Keratinocyte (primary cell): ENCODE measurements at regions not wholly inside any gene's neighbourhood (a gene's known extent, or its start where the extent isn't known, plus 50 kb on each side); places are given as distances from the start of the nearest gene placed in this dataset.

Experiments
- DNase-seq: peaks from one replicate; pipeline ENCODE4 v3.0.0-alpha.2; 2011; ENCODE audit warnings: low read depth, missing footprints, low spot score
- FAIRE-seq: peaks from 2 replicates; lab custom pipeline; 2011; peaks lifted over from hg19 to GRCh38; lab: Jason Lieb, UNC
- H2AFZ ChIP-seq: 2 replicates; pipeline ENCODE4 v1.6.0; 2012; ENCODE audit warnings: low read length, control low read depth, inconsistent platforms; ENCODE audit not compliant: control insufficient read depth
- H3K27ac ChIP-seq: 2 replicates; pipeline ENCODE4 v1.5.1; 2011; ENCODE audit warnings: low read length; ENCODE audit not compliant: control insufficient read depth, insufficient read depth
- H3K27me3 ChIP-seq: 3 replicates; pipeline ENCODE4 v1.6.0; 2011; ENCODE audit warnings: low read length; ENCODE audit not compliant: control insufficient read depth, insufficient read depth; ENCODE audit errors: extremely low read depth
- H3K36me3 ChIP-seq, 2 experiments: 2 replicates in 1 of 2; 3 replicates in 1 of 2; pipeline ENCODE4 v1.5.1; 2011; ENCODE audit warnings: low read length in 2 of 2, mild to moderate bottlenecking in 1 of 2; ENCODE audit not compliant: control insufficient read depth in 2 of 2, insufficient read depth in 2 of 2; ENCODE audit errors: extremely low read depth in 1 of 2
- H3K4me1 ChIP-seq: 3 replicates; pipeline ENCODE4 v1.5.1; 2011; ENCODE audit warnings: low read length; ENCODE audit not compliant: control insufficient read depth, insufficient read depth; ENCODE audit errors: extremely low read depth
- H3K4me2 ChIP-seq: 3 replicates; pipeline ENCODE4 v1.6.0; 2011; ENCODE audit warnings: low read depth, low read length; ENCODE audit not compliant: control insufficient read depth, insufficient read depth; ENCODE audit errors: extremely low read depth
- H3K4me3 ChIP-seq, 3 experiments: fragments of 200-600 bp in 1 of 3; sonication (generic) in 1 of 3; 2 replicates in 2 of 3; 3 replicates in 1 of 3; pipeline ENCODE4 v1.5.1; 2011 to 2016; ENCODE audit warnings: low read length in 3 of 3, mild to moderate bottlenecking in 3 of 3, control low read depth in 2 of 3, inconsistent platforms in 1 of 3, low read depth in 1 of 3, mixed read lengths in 1 of 3, mixed run types in 1 of 3, moderate library complexity in 1 of 3; ENCODE audit not compliant: control insufficient read depth in 2 of 3, insufficient read depth in 2 of 3; ENCODE audit errors: extremely low read depth in 1 of 3
- H3K79me2 ChIP-seq: 2 replicates; pipeline ENCODE4 v1.6.0; 2012; ENCODE audit warnings: low read length; ENCODE audit not compliant: control insufficient read depth, insufficient read depth
- H3K9ac ChIP-seq: 3 replicates; pipeline ENCODE4 v1.6.0; 2011; ENCODE audit warnings: low read length; ENCODE audit not compliant: control insufficient read depth, insufficient read depth; ENCODE audit errors: extremely low read depth
- H3K9me1 ChIP-seq: 3 replicates; pipeline ENCODE4 v1.6.0; 2011; ENCODE audit warnings: low read length; ENCODE audit not compliant: control insufficient read depth, insufficient read depth; ENCODE audit errors: extremely low read depth
- H3K9me3 ChIP-seq: 2 replicates; pipeline ENCODE4 v1.5.1; 2012; ENCODE audit warnings: low read depth, low read length; ENCODE audit not compliant: control insufficient read depth
- H4K20me1 ChIP-seq: 3 replicates; pipeline ENCODE4 v1.6.0; 2011; ENCODE audit warnings: low read length; ENCODE audit not compliant: control insufficient read depth, insufficient read depth; ENCODE audit errors: extremely low read depth
- EZH2 ChIP-seq: IDR thresholded peaks from one replicate; pipeline ENCODE4 v1.6.1; 2012; ENCODE audit warnings: inconsistent platforms, mild to moderate bottlenecking, low read length, moderate library complexity
- dilution Hi-C: fragments of 300-500 bp; cut with MboI; formaldehyde crosslinking; loops from one replicate; pipeline ENCODE4 v1.7.0; 2020; ENCODE audit warnings: low sequenced_read_pairs; ENCODE audit not compliant: extremely low pct_ligation_motif_present
- TF ChIP-seq, protein P1 (sequence below), 3 experiments: IDR thresholded peaks in 1 of 3; conservative IDR thresholded peaks in 1 of 3; optimal IDR thresholded peaks in 1 of 3; 2 replicates in 2 of 3; 3 replicates in 1 of 3; pipeline versions ENCODE3 to v1.5.1; 2011; ENCODE audit warnings: low read length in 3 of 3, mild to moderate bottlenecking in 3 of 3, moderate library complexity in 2 of 3, control low read depth in 1 of 3, inconsistent platforms in 1 of 3; ENCODE audit not compliant: insufficient read depth in 2 of 3; ENCODE audit errors: extremely low read depth in 1 of 3

- TF ChIP-seq, protein P1, sequence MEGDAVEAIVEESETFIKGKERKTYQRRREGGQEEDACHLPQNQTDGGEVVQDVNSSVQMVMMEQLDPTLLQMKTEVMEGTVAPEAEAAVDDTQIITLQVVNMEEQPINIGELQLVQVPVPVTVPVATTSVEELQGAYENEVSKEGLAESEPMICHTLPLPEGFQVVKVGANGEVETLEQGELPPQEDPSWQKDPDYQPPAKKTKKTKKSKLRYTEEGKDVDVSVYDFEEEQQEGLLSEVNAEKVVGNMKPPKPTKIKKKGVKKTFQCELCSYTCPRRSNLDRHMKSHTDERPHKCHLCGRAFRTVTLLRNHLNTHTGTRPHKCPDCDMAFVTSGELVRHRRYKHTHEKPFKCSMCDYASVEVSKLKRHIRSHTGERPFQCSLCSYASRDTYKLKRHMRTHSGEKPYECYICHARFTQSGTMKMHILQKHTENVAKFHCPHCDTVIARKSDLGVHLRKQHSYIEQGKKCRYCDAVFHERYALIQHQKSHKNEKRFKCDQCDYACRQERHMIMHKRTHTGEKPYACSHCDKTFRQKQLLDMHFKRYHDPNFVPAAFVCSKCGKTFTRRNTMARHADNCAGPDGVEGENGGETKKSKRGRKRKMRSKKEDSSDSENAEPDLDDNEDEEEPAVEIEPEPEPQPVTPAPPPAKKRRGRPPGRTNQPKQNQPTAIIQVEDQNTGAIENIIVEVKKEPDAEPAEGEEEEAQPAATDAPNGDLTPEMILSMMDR (optimal IDR thresholded peaks at IDR 0.05 in 1 of 3, IDR thresholded peaks at IDR 0.05 in 1 of 3, conservative IDR thresholded peaks at IDR 0.05 in 1 of 3; ENCODE audit: extremely low read depth in 1 of 3, insufficient read depth in 2 of 3, low read length in 3 of 3): no peak
- TF ChIP-seq EZH2: no peak
- FAIRE-seq: no peak
- Histone ChIP-seq H4K20me1 (no peaks in the 10 kb centered on the region), H3K9me1 (no peaks in the 10 kb centered on the region), H3K4me2 (no peak overlapping the region), H3K4me1 (peaks cover 3% of the 10 kb centered on the region), H3K79me2 (no peaks in the 10 kb centered on the region), H3K27me3 (peaks cover 13% of the 10 kb centered on the region), H3K9me3 (no peaks in the 10 kb centered on the region), H3K9ac (no peak overlapping the region), H3K27ac (no peak overlapping the region), H3K36me3 (no peaks in the 10 kb centered on the region), H3K4me3 (no peak overlapping the region), H2AFZ (no peak overlapping the region)
- no peak for DNase-seq
- dilution Hi-C loops: no loop called here
These were observed 62.4 kb upstream of the ANTXRL start for GRCh38 chr10:46224414-46224682.

DNA sequence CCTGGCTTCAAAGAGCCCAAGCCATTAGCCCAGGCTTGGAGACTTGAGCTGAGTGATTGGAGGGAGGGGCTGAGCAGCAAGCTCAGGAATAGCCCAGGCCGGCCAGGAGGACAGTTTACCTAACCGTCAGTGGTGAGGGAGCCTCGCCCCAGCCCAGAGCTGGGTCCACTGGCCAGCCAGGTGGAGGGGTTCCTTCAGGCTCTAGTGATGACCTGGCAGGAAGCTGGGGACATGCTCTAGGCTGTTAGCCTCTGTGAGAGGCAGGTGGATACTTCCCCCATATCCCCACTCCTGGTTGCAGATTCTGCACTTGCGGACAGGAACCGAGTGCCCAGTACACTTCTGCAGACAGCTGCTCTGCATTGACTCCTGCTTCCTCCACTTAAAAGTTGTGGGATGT, 61.2 kb upstream of the ANTXRL start:
- Histone ChIP-seq H4K20me1 (no peaks in the 10 kb centered on the region), H3K79me2 (no peaks in the 10 kb centered on the region), H3K27me3 (peaks cover 11% of the 10 kb centered on the region), H2AFZ (no peak overlapping the region), H3K4me2 (no peak overlapping the region), H3K36me3 (no peaks in the 10 kb centered on the region), H3K4me3 (no peak overlapping the region), H3K9me3 (no peaks in the 10 kb centered on the region), H3K9ac (no peak overlapping the region), H3K4me1 (peaks cover 3% of the 10 kb centered on the region), H3K9me1 (no peaks in the 10 kb centered on the region), H3K27ac (no peak overlapping the region)
- FAIRE-seq (no peak), DNase-seq (no peak)
- dilution Hi-C loops: no loop called here
- TF ChIP-seq EZH2: no peak
- TF ChIP-seq, protein P1 (optimal IDR thresholded peaks at IDR 0.05 in 1 of 3, IDR thresholded peaks at IDR 0.05 in 1 of 3, conservative IDR thresholded peaks at IDR 0.05 in 1 of 3; ENCODE audit: extremely low read depth in 1 of 3, insufficient read depth in 2 of 3, low read length in 3 of 3): no peak
